T-cell (primary cell): ENCODE measurements at regions not wholly inside any gene's neighbourhood (a gene's known extent, or its start where the extent isn't known, plus 50 kb on each side); places are given as distances from the start of the nearest gene placed in this dataset.

ENCODE experiments used
- ATAC-seq, 4 experiments: fragments of 200-7000 bp in 3 of 4; fragments of 150-1000 bp in 1 of 4; cut with Tn5 transposase; replicated peaks in 1 of 4; 1 replicate in 3 of 4; 2 replicates in 1 of 4; pipeline ENCODE4 v1.10.0; 2021; ENCODE audit warnings: moderate library complexity in 3 of 4, mild to moderate bottlenecking in 2 of 4, moderate number of reproducible peaks in 1 of 4
- CTCF ChIA-PET, 2 donors: fragments of 300-600 bp; sonication (Branson Sonifier 250); formaldehyde crosslinking; loops; one replicate each; lab custom pipeline; 2022; ENCODE audit warnings: antibody characterized with exemption in 2 of 2; lab: Charles Lee
- POLR2A ChIA-PET, 2 donors: fragments of 300-600 bp; sonication (Branson Sonifier 250); formaldehyde crosslinking; loops; one replicate each; lab custom pipeline; 2022; ENCODE audit warnings: antibody characterized with exemption in 2 of 2; lab: Charles Lee
- DNase-seq, 35 experiments: peaks; one replicate each; pipeline versions ENCODE4 v3.0.0 to v3.0.0-alpha.2; 2013 to 2023
- H3K27ac ChIP-seq: one replicate; pipeline ENCODE4 v1.5.1; 2013; ENCODE audit warnings: low read length
- H3K27me3 ChIP-seq, 2 experiments: replicated peaks in 1 of 2; 1 replicate in 1 of 2; 2 replicates in 1 of 2; pipeline versions ENCODE4 v1.6.1 to v1.7.0; 2013; ENCODE audit warnings: low read length in 1 of 2, mixed read lengths in 1 of 2; ENCODE audit not compliant: control insufficient read depth in 2 of 2, insufficient read depth in 2 of 2; ENCODE audit errors: extremely low read depth in 1 of 2
- H3K36me3 ChIP-seq, 2 donors: 1 replicate in 1 of 2; 2 replicates in 1 of 2; pipeline versions ENCODE4 v1.6.1 to v1.7.0; 2013; ENCODE audit warnings: low read length in 1 of 2; ENCODE audit not compliant: control insufficient read depth in 2 of 2, insufficient read depth in 1 of 2; ENCODE audit errors: extremely low read depth in 1 of 2
- H3K4me1 ChIP-seq, 2 experiments: 1 replicate in 1 of 2; 2 replicates in 1 of 2; pipeline versions ENCODE4 v1.6.1 to v1.7.0; 2013; ENCODE audit warnings: low read length in 2 of 2, mixed read lengths in 1 of 2; ENCODE audit not compliant: insufficient read depth in 2 of 2, control insufficient read depth in 1 of 2; ENCODE audit errors: extremely low read depth in 1 of 2
- H3K4me3 ChIP-seq, 2 donors: 1 replicate in 1 of 2; 2 replicates in 1 of 2; pipeline versions ENCODE4 v1.5.1 to v1.7.0; 2013; ENCODE audit warnings: mild to moderate bottlenecking in 2 of 2, low read length in 1 of 2, moderate library complexity in 1 of 2; ENCODE audit not compliant: control insufficient read depth in 1 of 2; ENCODE audit errors: extremely low read depth in 1 of 2
- H3K9me3 ChIP-seq: 2 replicates; pipeline ENCODE4 v1.7.0; 2013
- H3K27ac Mint-ChIP-seq, 2 donors: one replicate each; pipeline ENCODE4 v1.8.0; 2020 to 2021; ENCODE audit warnings: mild to moderate bottlenecking in 2 of 2, mixed read lengths in 2 of 2
- H3K27me3 Mint-ChIP-seq, 2 donors: one replicate each; pipeline ENCODE4 v1.8.0; 2021 to 2022; ENCODE audit warnings: mixed read lengths in 2 of 2
- H3K36me3 Mint-ChIP-seq: one replicate; pipeline ENCODE4 v1.8.0; 2021; ENCODE audit warnings: mixed read lengths
- H3K4me1 Mint-ChIP-seq, 3 donors: one replicate each; pipeline ENCODE4 v1.8.0; 2020 to 2022; ENCODE audit warnings: mixed read lengths in 3 of 3, mild to moderate bottlenecking in 1 of 3
- H3K4me3 Mint-ChIP-seq, 3 donors: one replicate each; pipeline ENCODE4 v1.8.0; 2020 to 2022; ENCODE audit warnings: mild to moderate bottlenecking in 3 of 3, mixed read lengths in 3 of 3, moderate library complexity in 3 of 3
- H3K9me3 Mint-ChIP-seq, 3 donors: one replicate each; pipeline ENCODE4 v1.8.0; 2020 to 2022; ENCODE audit warnings: mixed read lengths in 3 of 3
- WGBS: methylation state at CpG from one replicate; pipeline ENCODE4 v1.1.5; 2013; ENCODE audit warnings: missing lambda C conversion rate; ENCODE audit not compliant: insufficient coverage; 5-methylcytosine and 5-hydroxymethylcytosine counted together

DNA sequence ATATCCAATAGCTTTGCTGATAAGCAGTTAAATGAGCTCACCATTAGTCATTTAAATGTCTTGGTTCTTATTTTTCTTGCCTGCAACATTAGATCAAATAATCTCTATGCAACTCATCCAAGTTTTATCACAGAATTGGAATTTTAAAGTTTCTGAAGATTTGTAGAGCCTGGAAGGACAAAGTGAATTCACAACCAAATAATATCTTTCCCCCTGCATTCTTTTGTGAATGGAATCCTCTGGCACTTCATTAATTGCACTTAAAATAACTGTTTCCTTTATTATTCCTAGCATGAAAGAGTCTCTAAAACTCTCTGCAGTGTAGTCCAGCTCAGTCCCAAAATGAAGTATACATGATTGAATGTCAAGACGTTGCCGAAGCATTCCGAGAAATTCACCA lies 345.6 kb upstream of the TGFBR2 start:
- no peak overlapping the region for H3K4me3 Mint-ChIP-seq
- H3K9me3 Mint-ChIP-seq = peaks cover 3 to 17% (median 8%) of the 10 kb centered on the region in 3 donors
- Histone ChIP-seq H3K4me1 (peaks cover 3 to 5% of the 10 kb centered on the region in 2 experiments), H3K36me3 (no peaks in the 10 kb centered on the region), H3K27ac (no peak overlapping the region), H3K4me3 (no peak overlapping the region), H3K27me3 (no peaks in the 10 kb centered on the region), H3K9me3 (no peaks in the 10 kb centered on the region)
- no peaks in the 10 kb centered on the region for H3K36me3 Mint-ChIP-seq
- no CpG with 5 or more reads among the region's 3 CpGs for WGBS
- ChIA-PET CTCF (no interaction called here), POLR2A (interaction anchor here in 1 of 2 donors (0.6 kb wide), 1 partner anchor 59 kb away, joined by 3 read pairs; no protein-coding TSS in a partner anchor)
- H3K4me1 Mint-ChIP-seq = peaks cover 19 to 24% (median 23%) of the 10 kb centered on the region in 3 donors
- no peak for DNase-seq
- no peaks in the 10 kb centered on the region for H3K27me3 Mint-ChIP-seq
- ATAC-seq = no peak
- no peak overlapping the region for H3K27ac Mint-ChIP-seq

DNA sequence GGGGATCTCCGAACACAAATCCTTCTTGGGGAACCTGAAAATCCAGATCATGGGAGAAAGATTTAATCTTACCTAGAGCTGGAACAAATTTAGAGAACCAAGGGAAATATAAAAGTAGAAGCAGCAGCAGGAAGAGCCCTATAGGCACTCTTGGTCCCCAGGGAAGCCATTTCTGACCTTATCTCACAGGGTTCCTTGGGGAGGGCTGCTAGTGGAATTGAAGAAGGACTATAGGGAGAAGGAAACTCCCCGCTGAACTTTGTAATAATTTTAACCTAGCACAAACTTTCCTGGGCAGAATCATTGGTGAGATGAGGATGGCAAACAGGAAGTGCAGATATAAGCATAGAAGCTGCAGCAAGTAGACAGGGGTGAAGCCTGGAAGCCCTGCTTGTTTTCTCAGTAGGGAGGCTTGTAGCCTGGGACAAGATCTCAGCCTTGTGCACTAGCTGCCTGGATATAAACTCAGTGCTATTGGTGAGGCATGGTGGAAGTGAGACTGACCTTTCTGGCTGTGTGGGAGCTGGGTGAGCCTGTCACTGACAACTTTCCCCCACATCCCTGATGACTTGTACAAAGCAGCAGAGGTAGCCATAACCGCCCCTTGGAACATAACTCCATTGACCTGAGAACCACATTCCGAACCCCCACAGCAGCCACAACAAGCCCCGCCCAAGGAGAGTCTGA lies 343.0 kb upstream of the TGFBR2 start:
- CTCF ChIA-PET = no interaction called here
- DNase-seq (peak in 3 of 35 experiments; percentile 5 to 7 (median 6)), ATAC-seq (peak; percentile 36 to 78 (median 54))
- POLR2A ChIA-PET = no interaction called here
- Mint-ChIP-seq H3K36me3 (no peaks in the 10 kb centered on the region), H3K4me1 (peaks cover 19 to 24% (median 23%) of the 10 kb centered on the region in 3 donors), H3K27ac (peak overlapping the region; percentile 53 to 68), H3K9me3 (peaks cover 3 to 18% (median 8%) of the 10 kb centered on the region in 3 donors), H3K4me3 (peak overlapping the region in 1 of 3 donors; percentile 11), H3K27me3 (no peaks in the 10 kb centered on the region)
- Histone ChIP-seq H3K27ac (no peak overlapping the region), H3K9me3 (no peaks in the 10 kb centered on the region), H3K4me3 (no peak overlapping the region), H3K4me1 (peaks cover 3 to 5% of the 10 kb centered on the region in 2 experiments), H3K36me3 (no peaks in the 10 kb centered on the region), H3K27me3 (no peaks in the 10 kb centered on the region)
- WGBS = 80% methylated on average over 1 of the region's 5 CpGs

DNA sequence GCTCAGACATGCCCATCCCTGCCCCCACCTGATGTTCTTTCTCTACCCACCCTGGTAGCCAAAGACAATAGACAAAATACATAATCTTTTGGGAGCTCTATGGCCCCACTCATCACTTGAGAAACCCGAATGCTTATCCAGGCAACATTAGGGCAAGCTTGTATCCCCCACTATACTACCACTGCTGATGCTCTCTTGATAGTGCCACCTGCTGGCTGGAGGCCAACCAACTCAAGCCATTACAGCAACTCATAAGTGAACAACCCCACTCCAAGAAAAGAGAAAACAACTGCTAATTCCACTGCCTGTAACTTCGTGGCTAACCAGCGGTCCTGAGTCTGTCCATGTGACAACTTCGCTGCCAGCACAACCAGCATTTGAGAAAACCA lies 342.5 kb upstream of the TGFBR2 start:
- Mint-ChIP-seq H3K4me1 (peaks cover 19 to 24% (median 23%) of the 10 kb centered on the region in 3 donors), H3K36me3 (no peaks in the 10 kb centered on the region), H3K9me3 (peaks cover 3 to 18% (median 8%) of the 10 kb centered on the region in 3 donors), H3K27me3 (no peaks in the 10 kb centered on the region), H3K27ac (peak overlapping the region in 1 of 2 donors; percentile 62), H3K4me3 (peak overlapping the region in 1 of 3 donors; percentile 11)
- POLR2A ChIA-PET = interaction anchor here (0.6 kb wide), 2 partner anchors 20 to 949 kb away, joined by 3 to 6 read pairs; no protein-coding TSS in a partner anchor
- CTCF ChIA-PET = no interaction called here
- Histone ChIP-seq H3K27me3 (no peaks in the 10 kb centered on the region), H3K4me1 (peaks cover 3 to 5% of the 10 kb centered on the region in 2 experiments), H3K27ac (no peak overlapping the region), H3K36me3 (no peaks in the 10 kb centered on the region), H3K9me3 (no peaks in the 10 kb centered on the region), H3K4me3 (no peak overlapping the region)
- DNase-seq = no peak
- WGBS = 90% methylated on average over 3 of the region's 4 CpGs
- no peak for ATAC-seq

DNA sequence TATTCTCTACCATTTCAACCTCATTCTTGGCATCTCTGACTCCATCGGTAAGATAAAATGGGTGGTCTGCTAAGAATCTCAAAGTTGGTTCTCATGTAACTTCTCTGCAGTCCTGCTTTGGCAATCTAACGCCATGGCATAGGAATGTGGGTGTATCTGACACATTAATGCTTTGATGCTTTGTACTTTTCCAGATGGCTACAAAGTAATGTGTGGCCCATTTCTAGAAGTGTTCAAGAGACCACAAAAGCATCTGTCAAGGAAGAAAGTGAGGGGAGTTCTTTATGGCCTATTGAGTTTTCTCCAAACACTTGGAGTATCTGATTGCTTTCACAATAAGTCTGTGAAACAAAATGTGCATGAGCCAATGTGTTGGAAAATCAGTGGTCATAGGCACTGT lies 339.9 kb upstream of the TGFBR2 start:
- no peak overlapping the region for H3K27ac ChIP-seq
- H3K4me1 ChIP-seq = peaks cover 3 to 5% of the 10 kb centered on the region in 2 experiments
- H3K9me3 Mint-ChIP-seq = peaks cover 3 to 18% (median 8%) of the 10 kb centered on the region in 3 donors
- ChIA-PET CTCF (no interaction called here), POLR2A (no interaction called here)
- no peaks in the 10 kb centered on the region for H3K27me3 Mint-ChIP-seq
- ATAC-seq (no peak), DNase-seq (no peak)
- H3K4me1 Mint-ChIP-seq = peaks cover 19 to 24% (median 21%) of the 10 kb centered on the region in 3 donors
- H3K9me3 ChIP-seq = no peaks in the 10 kb centered on the region
- no peak overlapping the region for H3K4me3 Mint-ChIP-seq
- H3K27me3 ChIP-seq = no peaks in the 10 kb centered on the region
- no peaks in the 10 kb centered on the region for H3K36me3 ChIP-seq
- WGBS = 100% methylated on average over 1 of the region's 2 CpGs
- no peak overlapping the region for H3K27ac Mint-ChIP-seq
- no peak overlapping the region for H3K4me3 ChIP-seq
- no peaks in the 10 kb centered on the region for H3K36me3 Mint-ChIP-seq

DNA sequence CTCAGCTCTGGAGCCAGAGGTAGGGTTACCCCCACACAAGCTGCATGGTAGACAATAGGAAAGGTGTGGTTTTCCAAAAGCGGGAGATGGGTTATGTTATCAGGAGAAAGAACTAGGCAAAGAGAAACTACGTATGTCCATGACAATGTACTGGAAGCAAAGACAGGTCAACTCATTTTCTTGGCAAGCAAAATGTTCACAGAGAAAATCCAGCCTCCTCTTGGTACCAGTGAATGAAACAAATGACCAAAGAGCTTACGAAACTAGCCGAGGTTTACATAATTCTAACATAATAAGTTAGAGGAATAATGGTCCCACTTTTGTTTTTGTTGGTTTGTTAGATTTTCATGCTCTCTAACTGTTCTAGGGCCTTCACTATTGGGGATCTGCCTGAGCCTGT lies 338.1 kb upstream of the TGFBR2 start:
- H3K9me3 ChIP-seq = no peaks in the 10 kb centered on the region
- H3K27ac ChIP-seq = no peak overlapping the region
- ATAC-seq (no peak), DNase-seq (no peak)
- no peak overlapping the region for H3K4me3 ChIP-seq
- CTCF ChIA-PET = no interaction called here
- H3K4me3 Mint-ChIP-seq = no peak overlapping the region
- no peaks in the 10 kb centered on the region for H3K36me3 Mint-ChIP-seq
- peaks cover 3 to 18% (median 8%) of the 10 kb centered on the region in 3 donors for H3K9me3 Mint-ChIP-seq
- H3K4me1 ChIP-seq = peaks cover 3 to 5% of the 10 kb centered on the region in 2 experiments
- no peaks in the 10 kb centered on the region for H3K27me3 ChIP-seq
- POLR2A ChIA-PET = no interaction called here
- no peaks in the 10 kb centered on the region for H3K36me3 ChIP-seq
- no peak overlapping the region for H3K27ac Mint-ChIP-seq
- peaks cover 8 to 11% (median 11%) of the 10 kb centered on the region in 3 donors for H3K4me1 Mint-ChIP-seq
- 100% methylated on average over 1 of the region's 4 CpGs for WGBS
- H3K27me3 Mint-ChIP-seq = peaks cover 0 to under 1% of the 10 kb centered on the region in 2 donors

DNA sequence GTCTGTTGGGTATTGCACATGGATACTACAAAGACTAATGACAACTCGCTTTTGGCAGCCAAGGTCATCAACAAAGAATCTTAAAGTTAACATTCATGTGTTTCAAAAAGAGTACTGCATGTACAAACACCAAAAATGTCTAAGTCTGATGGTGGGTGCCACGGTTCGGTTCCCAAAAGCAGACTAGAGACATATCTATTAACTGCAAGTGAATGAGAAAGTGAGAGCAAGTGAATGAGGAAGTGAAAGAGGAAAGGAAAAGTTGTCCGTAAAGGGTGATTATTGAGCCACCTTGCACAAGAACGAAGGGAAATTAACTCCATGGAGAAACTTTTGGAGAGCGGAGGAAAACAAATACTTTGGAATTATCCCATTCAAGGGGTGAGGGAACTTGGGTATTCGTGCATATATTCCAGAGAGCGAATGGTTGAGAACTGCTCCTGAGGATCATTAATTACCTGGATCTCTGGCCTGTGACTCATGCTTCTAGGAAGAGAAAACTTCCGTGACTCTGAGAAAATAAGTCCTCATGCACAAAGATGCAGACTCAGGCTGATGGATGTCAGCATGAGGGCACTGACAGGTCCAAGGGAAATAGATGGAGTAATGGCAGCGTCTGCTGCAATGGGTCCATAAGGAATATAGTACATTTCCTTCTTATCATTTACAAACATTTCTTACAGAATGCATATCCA lies 336.5 kb upstream of the TGFBR2 start:
- H3K9me3 ChIP-seq = no peaks in the 10 kb centered on the region
- no peaks in the 10 kb centered on the region for H3K27me3 ChIP-seq
- Mint-ChIP-seq H3K9me3 (peaks cover 3 to 10% (median 3%) of the 10 kb centered on the region in 3 donors), H3K4me1 (no peaks in the 10 kb centered on the region), H3K27ac (no peak overlapping the region), H3K36me3 (no peaks in the 10 kb centered on the region), H3K4me3 (no peak overlapping the region), H3K27me3 (peaks cover 0 to 4% of the 10 kb centered on the region in 2 donors)
- POLR2A ChIA-PET = interaction anchor here in 1 of 2 donors (0.5 kb wide), 1 partner anchor 39 kb away, joined by 3 read pairs; no protein-coding TSS in a partner anchor
- no peak overlapping the region for H3K4me3 ChIP-seq
- H3K4me1 ChIP-seq = no peaks in the 10 kb centered on the region
- ATAC-seq (no peak), DNase-seq (no peak)
- WGBS = 100% methylated on average over 4 of the region's 10 CpGs
- CTCF ChIA-PET = no interaction called here
- no peaks in the 10 kb centered on the region for H3K36me3 ChIP-seq
- no peak overlapping the region for H3K27ac ChIP-seq
